H1 (cell line): ENCODE measurements at regions not wholly inside any gene's neighbourhood (a gene's known extent, or its start where the extent isn't known, plus 50 kb on each side); places are given as distances from the start of the nearest gene placed in this dataset.

Experiments
- ATF3 ChIP-seq: IDR thresholded peaks from 2 replicates; pipeline ENCODE4 v1.6.1; 2011; ENCODE audit warnings: low read depth, mild to moderate bottlenecking, low read length; ENCODE audit not compliant: insufficient read depth
- CEBPB ChIP-seq: IDR thresholded peaks from 2 replicates; pipeline ENCODE4 v1.6.1; 2012; ENCODE audit warnings: low read depth, low read length
- CTCF ChIP-seq, 3 experiments: IDR thresholded peaks; 1 replicate in 2 of 3; 2 replicates in 1 of 3; pipeline versions ENCODE4 v1.5.1 to v1.6.1; 2011; ENCODE audit warnings: low read length in 3 of 3, mild to moderate bottlenecking in 3 of 3, inconsistent platforms in 2 of 3, low read depth in 1 of 3, moderate library complexity in 1 of 3; ENCODE audit not compliant: insufficient read depth in 1 of 3; ENCODE audit errors: control extremely low read depth in 1 of 3
- GABPA ChIP-seq: IDR thresholded peaks from 2 replicates; pipeline ENCODE4 v1.6.1; 2011; ENCODE audit warnings: mild to moderate bottlenecking, low read length, moderate library complexity, borderline replicate concordance; ENCODE audit not compliant: insufficient read depth
- RNF2 ChIP-seq: fragments of 200-900, 300-1000 bp; sonication (generic); IDR thresholded peaks from 2 replicates; pipeline ENCODE4 v1.7.1; 2016; ENCODE audit warnings: borderline replicate concordance, low read depth, mild to moderate bottlenecking, antibody characterized with exemption, low read length; ENCODE audit not compliant: poor library complexity, severe bottlenecking; ENCODE audit errors: missing control alignments

- TF ChIP-seq CEBPB = no peak
- TF ChIP-seq CTCF (IDR thresholded peaks at IDR 0.05; ENCODE audit: control extremely low read depth in 1 of 3, insufficient read depth in 1 of 3, low read depth in 1 of 3, low read length in 3 of 3) = no peak
- no peak for TF ChIP-seq GABPA
- no peak for TF ChIP-seq ATF3
- no peak for TF ChIP-seq RNF2
Observed at GRCh38 chr2:234231460-234231859, 181.0 kb downstream of the SPP2 start.
